Transverse colon (tissue), 4 donors: ENCODE measurements at regions not wholly inside any gene's neighbourhood (a gene's known extent, or its start where the extent isn't known, plus 50 kb on each side); places are given as distances from the start of the nearest gene placed in this dataset.

Source experiments
- DNase-seq: peaks from one replicate; pipeline ENCODE4 v3.0.0-alpha.2; 2019
- H3K27ac ChIP-seq, 4 donors: fragments of 200-600 bp; sonication (generic); 2 replicates each; pipeline ENCODE4 v1.5.1; 2016 to 2018; ENCODE audit warnings: inconsistent platforms in 4 of 4
- H3K27me3 ChIP-seq: fragments of 200-600 bp; sonication (generic); 2 replicates; pipeline ENCODE4 v1.5.1; 2017; ENCODE audit warnings: inconsistent platforms
- H3K36me3 ChIP-seq, 4 donors: fragments of 200-600 bp; sonication (generic); 2 replicates each; pipeline ENCODE4 v1.5.1; 2017 to 2019; ENCODE audit warnings: inconsistent platforms in 4 of 4
- H3K4me1 ChIP-seq, 4 donors: fragments of 200-600 bp; sonication (generic); 2 replicates each; pipeline ENCODE4 v1.5.1; 2017 to 2020; ENCODE audit warnings: inconsistent platforms in 4 of 4
- H3K4me3 ChIP-seq, 4 donors: fragments of 200-600 bp; sonication (generic); 1 replicate in 1 of 4; 2 replicates in 3 of 4; pipeline versions ENCODE4 v1.5.1 to v1.6.1; 2017 to 2019; ENCODE audit warnings: inconsistent platforms in 4 of 4
- H3K9me3 ChIP-seq, 2 donors: fragments of 200-600 bp; sonication (generic); 2 replicates each; pipeline ENCODE4 v1.5.1; 2017 to 2019; ENCODE audit warnings: inconsistent platforms in 2 of 2
- EP300 ChIP-seq: sonication (generic); formaldehyde crosslinking; IDR thresholded peaks from one replicate; pipeline ENCODE4 v1.6.1; 2017; ENCODE audit warnings: antibody characterized with exemption, low read depth
- POLR2A ChIP-seq: fragments of 450-650 bp; IDR thresholded peaks from one replicate; pipeline ENCODE4 v1.6.1; 2016; ENCODE audit warnings: antibody characterized with exemption, mild to moderate bottlenecking, moderate library complexity
- POLR2AphosphoS5 ChIP-seq, 3 donors: sonication (generic); formaldehyde crosslinking; IDR thresholded peaks; one replicate each; pipeline ENCODE4 v1.6.1; 2016; ENCODE audit warnings: antibody characterized with exemption in 3 of 3
- WGBS, 2 donors: methylation state at CpG; one replicate each; pipeline ENCODE4 v1.1.5; 2018; ENCODE audit warnings: low coverage in 1 of 2; 5-methylcytosine and 5-hydroxymethylcytosine counted together
- in situ Hi-C, 4 donors: fragments of 200-750 bp; cut with MboI; loops; one replicate each; pipeline versions ENCODE4 v1.15.0 to v1.15.1; 2017; ENCODE audit warnings: low sequenced_read_pairs in 3 of 4, low pct_ligation_motif_present in 1 of 4, low pct_unique_long_range_greater_than_20kb in 1 of 4
- intact Hi-C: fragments of 100-400 bp; cut with DNase I; formaldehyde crosslinking; loops from one replicate; pipeline ENCODE4 v1.15.1; 2023; ENCODE audit warnings: low total_unique reads
- TF ChIP-seq, protein P1 (sequence below), 5 experiments: fragments of 200-600 bp in 3 of 5; fragments of 450-650 bp in 2 of 5; sonication (generic) in 3 of 5; IDR thresholded peaks; 1 replicate in 2 of 5; 2 replicates in 3 of 5; pipeline ENCODE4 v1.5.1; 2016 to 2017; ENCODE audit warnings: antibody characterized with exemption in 5 of 5, inconsistent platforms in 3 of 5, mild to moderate bottlenecking in 2 of 5, moderate library complexity in 1 of 5

DNA sequence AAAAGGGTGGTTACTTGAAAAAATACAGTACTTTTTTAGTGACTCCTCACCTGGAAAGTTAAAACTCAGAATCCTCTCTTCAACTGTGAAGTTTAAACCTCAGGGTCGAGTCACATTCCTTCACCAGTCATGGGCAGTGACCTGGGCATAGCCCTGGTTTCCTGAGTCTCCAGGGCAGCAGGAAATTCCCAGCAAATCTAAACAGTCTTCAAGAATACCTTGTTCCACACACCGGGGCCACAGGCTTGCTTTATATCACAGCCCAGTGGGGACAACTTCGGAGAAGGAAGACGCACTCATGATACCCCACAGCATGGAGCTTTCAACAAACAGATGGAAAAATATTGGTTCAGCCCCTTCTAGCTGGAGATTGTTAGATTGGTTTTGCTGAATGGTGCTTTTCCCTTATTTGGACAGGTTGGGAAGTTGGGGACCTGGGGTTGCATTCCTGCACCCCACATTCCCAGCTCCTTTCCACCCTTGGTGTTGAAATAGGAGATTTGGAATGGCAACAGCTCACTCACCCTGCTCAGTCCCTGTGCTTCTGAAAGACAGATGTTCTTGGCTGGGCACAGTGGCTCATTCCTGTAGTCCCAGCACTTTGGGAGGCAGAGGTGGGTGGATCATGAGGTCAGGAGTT lies 113.0 kb upstream of the TMEM170B start:
- WGBS, 2 donors: 50 to 79% methylated on average over 2 to 4 of the region's 4 CpGs
- H3K4me3 ChIP-seq: no peak overlapping the region
- peaks cover 0 to 7% (median 2%) of the 10 kb centered on the region in 4 donors for H3K4me1 ChIP-seq
- intact Hi-C loops: no loop called here
- no peak overlapping the region for H3K27ac ChIP-seq
- H3K27me3 ChIP-seq: no peaks in the 10 kb centered on the region
- no peaks in the 10 kb centered on the region for H3K36me3 ChIP-seq
- no peaks in the 10 kb centered on the region for H3K9me3 ChIP-seq
- in situ Hi-C loops: no loop called here
- TF ChIP-seq EP300 (no peak), POLR2AphosphoS5 (IDR thresholded peaks at IDR 0.05) (no peak), POLR2A (no peak)
- TF ChIP-seq, protein P1, sequence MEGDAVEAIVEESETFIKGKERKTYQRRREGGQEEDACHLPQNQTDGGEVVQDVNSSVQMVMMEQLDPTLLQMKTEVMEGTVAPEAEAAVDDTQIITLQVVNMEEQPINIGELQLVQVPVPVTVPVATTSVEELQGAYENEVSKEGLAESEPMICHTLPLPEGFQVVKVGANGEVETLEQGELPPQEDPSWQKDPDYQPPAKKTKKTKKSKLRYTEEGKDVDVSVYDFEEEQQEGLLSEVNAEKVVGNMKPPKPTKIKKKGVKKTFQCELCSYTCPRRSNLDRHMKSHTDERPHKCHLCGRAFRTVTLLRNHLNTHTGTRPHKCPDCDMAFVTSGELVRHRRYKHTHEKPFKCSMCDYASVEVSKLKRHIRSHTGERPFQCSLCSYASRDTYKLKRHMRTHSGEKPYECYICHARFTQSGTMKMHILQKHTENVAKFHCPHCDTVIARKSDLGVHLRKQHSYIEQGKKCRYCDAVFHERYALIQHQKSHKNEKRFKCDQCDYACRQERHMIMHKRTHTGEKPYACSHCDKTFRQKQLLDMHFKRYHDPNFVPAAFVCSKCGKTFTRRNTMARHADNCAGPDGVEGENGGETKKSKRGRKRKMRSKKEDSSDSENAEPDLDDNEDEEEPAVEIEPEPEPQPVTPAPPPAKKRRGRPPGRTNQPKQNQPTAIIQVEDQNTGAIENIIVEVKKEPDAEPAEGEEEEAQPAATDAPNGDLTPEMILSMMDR (IDR thresholded peaks at IDR 0.05): no peak
- no peak for DNase-seq

- no peaks in the 10 kb centered on the region for H3K27me3 ChIP-seq
- TF ChIP-seq, protein P1 (IDR thresholded peaks at IDR 0.05): no peak
- TF ChIP-seq POLR2AphosphoS5 (IDR thresholded peaks at IDR 0.05): no peak
- no peak for TF ChIP-seq EP300
- TF ChIP-seq POLR2A: no peak
- in situ Hi-C loops (no loop called here), intact Hi-C loops (no loop called here)
- H3K27ac ChIP-seq: no peak overlapping the region
- no peaks in the 10 kb centered on the region for H3K36me3 ChIP-seq
- H3K9me3 ChIP-seq: no peaks in the 10 kb centered on the region
- no peak for DNase-seq
- H3K4me3 ChIP-seq: no peak overlapping the region
- WGBS, 2 donors: 91 to 100% methylated on average over 1 of the region's 1 CpG
- H3K4me1 ChIP-seq: peaks cover 0 to 5% (median 2%) of the 10 kb centered on the region in 4 donors
Measured at GRCh38 chr6:11423667-11424066, 113.9 kb upstream of the TMEM170B start.

- in situ Hi-C loops (no loop called here), intact Hi-C loops (no loop called here)
- 84 to 89% methylated on average over 1 of the region's 1 CpG for WGBS, 2 donors
Measured at GRCh38 chr6:11423072-11423471, 114.5 kb upstream of the TMEM170B start.

DNA sequence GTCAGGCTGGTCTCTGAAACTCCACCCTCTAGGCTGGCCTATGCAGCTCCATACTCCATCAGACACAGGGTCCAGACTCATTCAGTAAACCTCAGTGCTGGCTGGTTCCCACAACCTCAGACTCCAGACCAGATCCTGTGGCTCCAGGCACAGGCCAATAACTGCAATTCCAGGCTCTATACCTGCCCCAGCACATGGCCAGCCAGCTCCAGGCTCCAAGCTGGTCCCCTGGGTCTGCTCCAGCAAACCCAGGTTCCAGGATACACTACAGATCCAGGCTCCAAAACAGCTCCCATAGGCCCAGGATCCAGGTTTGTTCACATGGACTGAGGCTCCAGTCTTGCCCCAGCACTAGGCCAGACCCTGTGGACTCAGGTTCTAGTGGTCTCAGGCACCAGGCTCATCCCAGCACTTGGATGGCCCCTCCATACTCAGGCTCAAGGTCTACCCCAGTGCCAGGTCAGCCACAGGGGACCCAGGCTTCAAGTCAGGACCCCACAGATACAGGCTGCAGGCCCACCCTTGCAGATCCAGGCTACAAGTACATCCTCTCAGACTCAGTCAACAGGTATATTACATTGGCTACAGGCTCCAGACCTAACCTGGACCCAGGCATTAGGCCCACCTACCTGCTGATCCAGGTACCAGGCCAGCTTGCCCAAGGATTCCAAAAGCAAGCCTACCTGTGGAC lies 117.6 kb upstream of the TMEM170B start:
- intact Hi-C loops: no loop called here
- Histone ChIP-seq H3K9me3 (no peaks in the 10 kb centered on the region), H3K27me3 (no peaks in the 10 kb centered on the region), H3K4me1 (no peaks in the 10 kb centered on the region), H3K4me3 (no peak overlapping the region), H3K27ac (no peak overlapping the region), H3K36me3 (no peaks in the 10 kb centered on the region)
- in situ Hi-C loops: no loop called here
- no peak for DNase-seq
- TF ChIP-seq POLR2A: no peak
- TF ChIP-seq EP300: no peak
- TF ChIP-seq POLR2AphosphoS5 (IDR thresholded peaks at IDR 0.05): no peak
- TF ChIP-seq, protein P1 (IDR thresholded peaks at IDR 0.05): no peak

More at GRCh38 chr6:11423072-11423471, 114.5 kb upstream of the TMEM170B start:
- Histone ChIP-seq H3K27me3 (no peaks in the 10 kb centered on the region), H3K36me3 (no peaks in the 10 kb centered on the region), H3K4me3 (no peak overlapping the region), H3K9me3 (no peaks in the 10 kb centered on the region), H3K27ac (no peak overlapping the region), H3K4me1 (peaks cover 0 to 2% (median 0%) of the 10 kb centered on the region in 4 donors)
- DNase-seq: no peak
- TF ChIP-seq, protein P1 (IDR thresholded peaks at IDR 0.05): no peak
- TF ChIP-seq POLR2AphosphoS5 (IDR thresholded peaks at IDR 0.05): no peak
- no peak for TF ChIP-seq EP300
- no peak for TF ChIP-seq POLR2A
